ENCODE measurements at regions not wholly inside any gene's neighbourhood (a gene's known extent, or its start where the extent isn't known, plus 50 kb on each side); places are given as distances from the start of the nearest gene placed in this dataset.

DNA sequence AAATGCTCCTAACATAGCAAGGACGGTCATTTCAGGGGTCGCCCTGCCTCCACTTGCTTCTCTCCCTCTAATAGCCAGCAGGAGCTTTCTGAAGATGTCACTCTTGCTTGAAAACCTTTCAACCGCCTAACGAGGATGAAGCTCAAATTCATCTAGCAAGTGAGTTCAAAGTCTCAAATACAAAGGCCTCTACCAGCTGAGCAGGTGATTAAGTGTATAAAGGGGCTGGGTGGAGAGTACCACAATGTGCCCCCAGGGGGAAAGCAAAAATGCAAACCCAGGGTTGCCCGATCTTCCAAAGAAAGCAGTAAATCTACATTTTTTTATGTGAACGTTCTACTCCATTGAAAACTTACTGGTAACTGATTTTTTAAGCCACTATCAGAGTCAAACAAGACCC is 50.4 kb upstream of the GRIP2 start:
- DNase-seq (ENCODE audit: low read depth) = no peak

DNA sequence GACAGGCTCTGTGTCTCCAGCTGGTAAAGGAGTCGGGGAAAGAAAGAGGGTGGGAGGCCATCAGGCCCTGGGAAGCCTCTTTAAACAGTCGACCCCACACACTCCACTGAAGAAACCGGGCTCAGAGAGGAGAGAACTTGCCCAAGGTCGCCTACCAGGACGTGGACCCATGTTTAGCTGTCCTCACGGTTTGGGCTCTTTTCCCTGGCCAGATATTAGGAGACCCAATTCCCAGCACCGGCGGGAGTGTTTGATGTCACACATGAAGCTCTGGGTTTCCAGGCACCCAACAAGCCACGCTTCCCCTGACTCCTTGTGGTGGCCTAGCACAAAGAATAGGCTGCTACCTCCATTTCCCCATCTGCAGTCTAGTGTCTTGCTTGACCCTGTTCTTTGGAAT is 52.2 kb upstream of the GRIP2 start:
- DNase-seq (ENCODE audit: low read depth) = no peak

DNA sequence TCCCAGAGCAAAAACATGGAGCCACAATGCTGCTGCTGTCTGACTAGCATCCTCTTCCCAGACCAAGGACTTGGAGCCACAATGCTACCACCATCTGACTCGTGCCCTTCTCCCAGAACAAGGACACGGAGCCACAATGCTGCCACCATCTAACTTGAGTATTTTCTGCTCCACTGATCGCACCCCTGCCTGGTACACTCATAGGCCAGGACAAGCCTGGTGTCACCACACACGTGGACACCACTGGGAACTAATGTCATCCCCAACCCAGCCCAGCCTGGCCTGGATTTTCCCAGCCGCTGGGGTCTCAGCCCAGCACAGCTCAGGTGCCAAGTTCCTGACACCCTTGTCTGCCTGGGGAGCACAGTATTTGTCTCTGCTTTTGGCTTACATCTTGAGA is 52.7 kb upstream of the GRIP2 start:
- no peak for DNase-seq (ENCODE audit: low read depth)

DNA sequence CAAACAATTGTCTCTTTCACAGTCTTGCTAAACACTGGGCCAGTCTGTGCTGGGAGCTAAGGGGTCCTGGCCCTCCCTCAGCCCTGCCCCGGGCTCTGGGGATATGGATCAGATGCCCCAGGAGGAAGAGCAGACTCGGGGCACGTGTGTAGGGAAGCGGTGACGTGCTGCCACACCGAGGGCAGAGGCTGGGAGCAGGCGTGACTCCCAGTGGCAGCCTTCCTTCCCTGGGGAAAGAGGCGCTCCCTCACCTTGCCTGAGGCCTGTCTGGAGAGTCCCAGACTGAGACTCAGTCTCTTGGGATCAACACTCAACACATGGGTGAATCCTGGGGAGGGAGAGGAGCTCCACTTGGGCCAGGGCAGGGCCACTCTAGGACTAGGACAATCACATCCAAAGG is 54.1 kb upstream of the GRIP2 start:
- no peak for DNase-seq (ENCODE audit: low read depth)

DNA sequence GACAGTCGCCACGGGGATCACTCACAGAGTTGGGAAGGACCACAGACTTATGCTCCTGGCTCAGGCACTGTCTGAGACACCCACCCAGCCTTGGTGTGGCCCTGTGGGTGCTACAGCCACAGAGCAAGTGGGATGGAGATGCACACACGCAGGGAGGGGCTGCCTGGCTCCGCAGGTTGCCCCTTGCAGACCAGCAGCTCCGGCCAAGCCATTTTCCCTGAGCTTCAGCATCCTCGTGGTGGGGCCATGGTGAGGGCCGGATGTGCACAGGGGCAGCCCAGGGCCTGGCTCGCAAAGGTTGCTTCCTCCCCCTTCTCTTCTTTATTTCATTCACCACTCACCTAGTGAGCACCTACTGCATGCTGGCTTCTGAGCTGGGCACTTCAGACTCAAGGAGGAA is 55.4 kb upstream of the GRIP2 start:
- no peak for DNase-seq (ENCODE audit: low read depth)

DNA sequence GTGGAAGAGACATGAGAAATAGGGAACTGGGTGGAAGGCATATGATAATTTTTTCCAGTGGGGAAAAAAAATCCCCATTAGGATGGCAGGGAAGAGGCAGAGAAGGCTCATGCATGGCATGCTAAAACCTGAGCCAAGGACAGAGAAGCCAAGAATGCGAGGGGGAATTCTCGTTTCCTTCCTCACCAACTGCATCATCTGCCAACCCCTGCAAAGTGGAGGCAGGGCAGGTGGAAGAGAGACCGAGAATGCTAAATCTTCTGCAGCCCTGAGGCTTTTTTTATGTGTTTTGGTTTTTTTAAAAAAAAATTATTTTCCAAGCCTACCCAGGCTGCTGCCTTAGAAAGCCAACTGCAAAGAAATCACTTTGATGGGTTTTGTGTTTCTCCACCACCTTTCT is 54.3 kb upstream of the CCDC174 start:
- DNase-seq (ENCODE audit: low read depth) = no peak

DNA sequence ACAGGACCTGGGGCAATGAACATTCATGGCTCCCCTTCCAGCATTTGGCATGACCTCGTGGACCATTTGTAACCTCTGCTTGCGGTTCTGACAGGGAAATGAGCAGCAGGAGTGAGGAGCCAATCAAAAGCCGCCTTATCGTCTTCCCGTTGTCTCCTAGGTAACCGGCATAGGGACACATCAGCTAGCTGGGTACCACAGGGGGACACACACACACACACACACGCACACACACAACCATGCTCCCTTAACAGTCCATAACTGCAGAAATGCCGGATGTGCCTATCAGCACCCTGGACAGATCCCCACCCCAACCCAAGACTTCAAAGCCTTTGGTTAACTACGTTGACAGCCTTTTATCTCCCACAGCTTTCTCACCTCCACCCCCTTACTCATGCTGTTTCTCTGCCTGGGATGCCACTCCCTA is 53.4 kb upstream of the CCDC174 start:
- DNase-seq (ENCODE audit: low read depth) = peak; percentile 5

DNA sequence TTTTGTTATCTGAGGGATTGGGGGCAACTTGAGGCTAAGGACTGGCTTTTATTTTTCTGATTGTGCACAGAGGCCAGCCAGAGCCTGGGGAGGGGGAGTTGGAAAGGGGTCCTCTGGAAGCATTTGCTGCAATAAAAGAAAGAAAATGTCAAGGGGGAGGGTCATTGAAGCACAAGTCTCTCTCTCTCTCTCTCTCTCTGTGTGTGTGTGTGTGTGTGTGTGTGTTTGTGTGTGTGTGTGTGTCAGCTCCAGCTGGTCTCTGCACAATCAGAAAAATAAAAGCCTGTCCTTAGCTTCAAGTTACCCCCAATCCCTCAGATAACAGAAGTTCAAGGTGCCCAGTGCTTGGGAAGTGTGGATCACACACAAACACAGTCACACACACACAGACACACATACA is 52.1 kb upstream of the CCDC174 start:
- no peak for DNase-seq (ENCODE audit: low read depth)

DNA sequence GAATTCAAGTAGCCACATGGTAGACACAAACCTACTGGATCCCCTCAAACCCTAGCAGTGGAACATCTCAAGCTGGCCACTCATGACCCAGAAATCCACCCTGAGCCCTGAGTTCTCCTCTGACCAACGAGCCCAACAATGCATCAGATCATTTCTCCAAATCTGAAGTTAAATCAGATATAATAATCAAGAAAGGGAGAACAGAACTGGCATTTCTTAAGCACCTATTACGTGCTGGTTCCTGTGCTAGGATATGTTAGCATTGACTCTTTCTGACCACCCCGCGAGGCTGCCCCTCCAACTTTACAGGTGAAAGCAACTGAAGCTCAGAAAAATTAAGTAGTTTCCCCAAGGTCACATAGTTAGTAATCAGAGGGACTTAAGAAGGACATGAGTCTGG is 51.5 kb upstream of the CCDC174 start:
- no peak for DNase-seq (ENCODE audit: low read depth)

DNA sequence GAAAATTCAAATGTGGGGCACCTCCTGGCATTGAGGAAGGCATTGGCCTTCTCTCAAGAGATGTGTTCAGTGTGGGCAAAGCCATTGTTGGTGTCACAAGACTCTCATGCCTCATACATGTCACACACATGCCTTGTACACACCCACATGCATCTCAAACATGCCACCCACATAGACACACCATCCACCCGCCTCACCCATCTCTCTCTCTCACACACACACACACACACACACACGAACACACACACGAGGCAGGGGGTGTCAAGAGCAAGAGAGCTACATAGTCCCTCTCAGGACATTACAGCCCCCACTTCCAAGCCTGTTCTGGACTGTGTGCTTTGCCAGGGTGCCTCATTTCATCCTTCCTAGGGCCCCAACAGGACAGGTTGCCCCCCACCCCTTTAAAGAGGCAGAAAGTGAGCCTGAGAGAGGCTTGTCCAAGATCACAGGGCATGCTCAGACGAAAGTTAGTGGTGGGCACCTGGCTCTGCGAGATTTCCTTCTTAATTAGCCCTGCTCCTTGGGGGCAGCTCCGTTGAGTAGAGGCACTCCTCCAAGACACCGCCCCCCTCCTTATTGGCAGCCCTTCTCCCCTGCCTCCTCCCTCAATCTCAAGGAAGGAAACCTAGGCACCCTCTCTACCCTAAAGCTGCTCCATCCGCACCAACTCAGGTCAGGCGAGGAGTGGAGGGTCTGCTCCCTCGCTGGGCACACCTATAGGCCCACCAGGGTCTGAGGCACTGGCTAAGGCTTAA is 50.5 kb upstream of the CCDC174 start:
- no peak for DNase-seq (ENCODE audit: low read depth)

DNA sequence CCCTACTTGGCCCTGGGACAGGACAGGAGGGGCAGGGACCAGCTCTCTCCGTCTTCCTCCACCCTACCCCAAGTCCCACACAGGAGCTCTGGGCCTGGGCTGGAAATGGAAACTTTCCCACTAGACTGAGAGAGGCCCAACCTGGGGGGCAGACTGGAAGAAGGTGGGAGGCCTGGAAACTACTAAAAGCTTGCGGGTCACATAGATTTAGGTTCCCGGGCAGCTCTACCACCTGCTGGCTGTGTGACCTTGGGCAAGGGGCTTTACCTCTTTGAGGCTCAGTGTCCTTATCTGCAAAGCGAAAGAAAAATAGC is 49.9 kb upstream of the CCDC174 start:
- DNase-seq (ENCODE audit: low read depth) = no peak
